Astrocyte (in vitro differentiated cells and primary cell): ENCODE measurements at regions not wholly inside any gene's neighbourhood (a gene's known extent, or its start where the extent isn't known, plus 50 kb on each side); places are given as distances from the start of the nearest gene placed in this dataset.

Experiments used
- DNase-seq: peaks from one replicate; pipeline ENCODE4 v3.0.0-alpha.2; 2010; ENCODE audit warnings: low read depth
- FAIRE-seq: peaks from 2 replicates; lab custom pipeline; 2011; peaks lifted over from hg19 to GRCh38; lab: Jason Lieb, UNC
- H2AFZ ChIP-seq: 2 replicates; pipeline ENCODE4 v1.6.0; 2012; ENCODE audit warnings: low read depth, low read length, inconsistent platforms
- H3K27ac ChIP-seq: 2 replicates; pipeline ENCODE4 v1.5.1; 2011; ENCODE audit warnings: low read depth, low read length, inconsistent platforms
- H3K27me3 ChIP-seq: 2 replicates; pipeline ENCODE4 v1.6.0; 2011; ENCODE audit warnings: low read length, inconsistent platforms; ENCODE audit not compliant: insufficient read depth
- H3K36me3 ChIP-seq: 2 replicates; pipeline ENCODE4 v1.5.1; 2011; ENCODE audit warnings: low read length, inconsistent platforms; ENCODE audit not compliant: insufficient read depth
- H3K4me1 ChIP-seq: 2 replicates; pipeline ENCODE4 v1.5.1; 2011; ENCODE audit warnings: low read length, inconsistent platforms; ENCODE audit not compliant: insufficient read depth
- H3K4me2 ChIP-seq: 2 replicates; pipeline ENCODE4 v1.6.0; 2012; ENCODE audit warnings: low read length, inconsistent platforms
- H3K4me3 ChIP-seq: 2 replicates; pipeline ENCODE4 v1.5.1; 2011; ENCODE audit warnings: low read depth, mild to moderate bottlenecking, low read length, inconsistent platforms; ENCODE audit not compliant: insufficient read depth
- H3K79me2 ChIP-seq: 2 replicates; pipeline ENCODE4 v1.6.0; 2012; ENCODE audit warnings: mild to moderate bottlenecking, low read length, inconsistent platforms; ENCODE audit not compliant: insufficient read depth
- H3K9ac ChIP-seq: 2 replicates; pipeline ENCODE4 v1.6.0; 2012; ENCODE audit warnings: mild to moderate bottlenecking, low read length, inconsistent platforms
- H3K9me3 ChIP-seq: 2 replicates; pipeline ENCODE4 v1.5.1; 2012; ENCODE audit warnings: low read depth, mild to moderate bottlenecking, low read length, inconsistent platforms; ENCODE audit not compliant: insufficient read depth
- H4K20me1 ChIP-seq: 2 replicates; pipeline ENCODE4 v1.6.0; 2012; ENCODE audit warnings: low read length, inconsistent platforms; ENCODE audit not compliant: insufficient read depth
- H3K27ac Mint-ChIP-seq: one replicate; pipeline ENCODE4 v1.8.0; 2021; ENCODE audit warnings: mild to moderate bottlenecking, mixed read lengths; ENCODE audit not compliant: unreplicated experiment
- H3K27me3 Mint-ChIP-seq: one replicate; pipeline ENCODE4 v1.8.0; 2021; ENCODE audit warnings: low read depth, mixed read lengths; ENCODE audit not compliant: unreplicated experiment
- H3K36me3 Mint-ChIP-seq: one replicate; pipeline ENCODE4 v1.8.0; 2021; ENCODE audit warnings: low read depth, mixed read lengths; ENCODE audit not compliant: unreplicated experiment
- H3K4me1 Mint-ChIP-seq: one replicate; pipeline ENCODE4 v1.8.0; 2021; ENCODE audit warnings: low read depth, mixed read lengths; ENCODE audit not compliant: unreplicated experiment
- H3K4me3 Mint-ChIP-seq: one replicate; pipeline ENCODE4 v1.8.0; 2021; ENCODE audit warnings: mild to moderate bottlenecking, moderate library complexity, mixed read lengths; ENCODE audit not compliant: unreplicated experiment
- H3K9me3 Mint-ChIP-seq: one replicate; pipeline ENCODE4 v1.8.0; 2021; ENCODE audit warnings: mild to moderate bottlenecking, mixed read lengths; ENCODE audit not compliant: unreplicated experiment
- CTCF ChIP-seq: IDR thresholded peaks from 2 replicates; pipeline ENCODE4 v1.5.1; 2011; ENCODE audit warnings: low read depth, mild to moderate bottlenecking, inconsistent platforms, low read length, moderate library complexity; ENCODE audit not compliant: insufficient read depth
- EZH2 ChIP-seq: IDR thresholded peaks from 2 replicates; pipeline ENCODE4 v1.6.1; 2012; ENCODE audit warnings: mild to moderate bottlenecking, low read length, inconsistent platforms; ENCODE audit not compliant: insufficient read depth

GRCh38 chr1:102742426-102742825 is 365.9 kb downstream of the COL11A1 start:
- no peaks in the 10 kb centered on the region for H3K36me3 ChIP-seq
- no peaks in the 10 kb centered on the region for H3K79me2 ChIP-seq
- no peak overlapping the region for H3K4me2 ChIP-seq
- no peaks in the 10 kb centered on the region for H4K20me1 ChIP-seq
- DNase-seq (peak; percentile 14), FAIRE-seq (no peak)
- H3K4me3 ChIP-seq = no peak overlapping the region
- no peak for TF ChIP-seq CTCF
- TF ChIP-seq EZH2 = no peak
- Mint-ChIP-seq H3K9me3 (peaks cover 3% of the 10 kb centered on the region), H3K4me1 (no peaks in the 10 kb centered on the region), H3K4me3 (no peak overlapping the region), H3K36me3 (no peaks in the 10 kb centered on the region), H3K27me3 (no peaks in the 10 kb centered on the region), H3K27ac (no peak overlapping the region)
- H3K9ac ChIP-seq = no peak overlapping the region
- H3K27ac ChIP-seq = no peak overlapping the region
- H2AFZ ChIP-seq = no peak overlapping the region
- H3K9me3 ChIP-seq = no peaks in the 10 kb centered on the region
- no peaks in the 10 kb centered on the region for H3K27me3 ChIP-seq
- no peaks in the 10 kb centered on the region for H3K4me1 ChIP-seq

- H3K9ac ChIP-seq = no peak overlapping the region
- DNase-seq (peak; percentile 2), FAIRE-seq (no peak)
- H3K27ac Mint-ChIP-seq = peak overlapping the region; percentile 4
- TF ChIP-seq EZH2 (no peak), CTCF (no peak)
- no peak overlapping the region for H2AFZ ChIP-seq
- H3K9me3 Mint-ChIP-seq = no peaks in the 10 kb centered on the region
- H3K36me3 ChIP-seq = no peaks in the 10 kb centered on the region
- H3K4me3 ChIP-seq = no peak overlapping the region
- H4K20me1 ChIP-seq = no peaks in the 10 kb centered on the region
- no peak overlapping the region for H3K4me3 Mint-ChIP-seq
- H3K27ac ChIP-seq = no peak overlapping the region
- H3K36me3 Mint-ChIP-seq = no peaks in the 10 kb centered on the region
- no peaks in the 10 kb centered on the region for H3K4me1 ChIP-seq
- H3K27me3 Mint-ChIP-seq = no peaks in the 10 kb centered on the region
- H3K79me2 ChIP-seq = no peaks in the 10 kb centered on the region
- H3K27me3 ChIP-seq = no peaks in the 10 kb centered on the region
- no peak overlapping the region for H3K4me2 ChIP-seq
- H3K4me1 Mint-ChIP-seq = peaks cover 16% of the 10 kb centered on the region
- no peaks in the 10 kb centered on the region for H3K9me3 ChIP-seq
Observed at GRCh38 chr1:102733491-102734236, 374.7 kb downstream of the COL11A1 start.

GRCh38 chr1:102732927-102733326 is 375.4 kb downstream of the COL11A1 start:
- H3K9me3 Mint-ChIP-seq = no peaks in the 10 kb centered on the region
- no peak overlapping the region for H3K4me2 ChIP-seq
- no peak overlapping the region for H3K27ac ChIP-seq
- H3K27ac Mint-ChIP-seq = no peak overlapping the region
- H3K4me1 ChIP-seq = no peaks in the 10 kb centered on the region
- H4K20me1 ChIP-seq = no peaks in the 10 kb centered on the region
- no peak overlapping the region for H3K4me3 ChIP-seq
- no peak overlapping the region for H2AFZ ChIP-seq
- H3K79me2 ChIP-seq = no peaks in the 10 kb centered on the region
- no peaks in the 10 kb centered on the region for H3K36me3 Mint-ChIP-seq
- DNase-seq (peak; percentile 46), FAIRE-seq (no peak)
- no peaks in the 10 kb centered on the region for H3K9me3 ChIP-seq
- H3K4me1 Mint-ChIP-seq = peaks cover 16% of the 10 kb centered on the region
- H3K9ac ChIP-seq = no peak overlapping the region
- H3K36me3 ChIP-seq = no peaks in the 10 kb centered on the region
- no peak for TF ChIP-seq CTCF
- TF ChIP-seq EZH2 = no peak
- H3K27me3 Mint-ChIP-seq = no peaks in the 10 kb centered on the region
- H3K4me3 Mint-ChIP-seq = no peak overlapping the region
- H3K27me3 ChIP-seq = no peaks in the 10 kb centered on the region
